GM12878 (cell line): ENCODE measurements at regions not wholly inside any gene's neighbourhood (a gene's known extent, or its start where the extent isn't known, plus 50 kb on each side); places are given as distances from the start of the nearest gene placed in this dataset.

Experiments
- ATAC-seq: fragments of 200-7000 bp; cut with Tn5 transposase; 3 replicates; pipeline ENCODE4 v1.9.1; 2020; ENCODE audit warnings: mild to moderate bottlenecking, moderate library complexity
- BruUV-seq: library from RNA; stranded (reverse); fragments of 400-500 nt; replicated peaks from 2 replicates; lab custom pipeline; 2021; lab: Mats Ljungman, UMichigan
- CTCF ChIA-PET: fragments of 300-600 bp; sonication (Branson Sonifier 250); formaldehyde crosslinking; extraction: SDS; loops from one replicate; lab custom pipeline; 2021; ENCODE audit warnings: inconsistent platforms; lab: Yijun Ruan, JAX
- POLR2A ChIA-PET: fragments of 350-600 bp; formaldehyde crosslinking; extraction: SDS; loops from one replicate; lab custom pipeline; 2021; ENCODE audit warnings: inconsistent platforms; lab: Charles Lee
- RAD21 ChIA-PET: fragments of 300-600 bp; sonication (Branson Sonifier 250); formaldehyde crosslinking; loops from one replicate; lab custom pipeline; 2023; ENCODE audit warnings: antibody characterized with exemption; ENCODE audit not compliant: unreplicated experiment; lab: Charles Lee
- SMC1A ChIA-PET: fragments of 300-600 bp; sonication (Branson Sonifier 250); formaldehyde crosslinking; loops from one replicate; lab custom pipeline; 2023; ENCODE audit not compliant: unreplicated experiment, uncharacterized antibody; lab: Charles Lee
- DNase-seq: peaks from one replicate; pipeline ENCODE4 v3.0.0-alpha.2; 2011; ENCODE audit warnings: low read depth, low spot score
- FAIRE-seq: peaks from 3 replicates; lab custom pipeline; 2011; peaks lifted over from hg19 to GRCh38; lab: Jason Lieb, UNC
- H2AFZ ChIP-seq: 2 replicates; pipeline ENCODE4 v1.6.0; 2011; ENCODE audit warnings: low read depth, low read length, control low read depth; ENCODE audit not compliant: control insufficient read depth
- H3K27ac ChIP-seq: 2 replicates; pipeline ENCODE4 v1.5.1; 2011; ENCODE audit warnings: control low read depth; ENCODE audit not compliant: control insufficient read depth, insufficient read depth
- H3K27me3 ChIP-seq, 2 experiments: replicated peaks in 1 of 2; 2 replicates each; pipeline versions ENCODE4 v1.6.0 to v1.6.1; 2011; ENCODE audit warnings: low read length in 1 of 2; ENCODE audit not compliant: control insufficient read depth in 2 of 2, insufficient read depth in 2 of 2
- H3K36me3 ChIP-seq, 2 experiments: 2 replicates each; pipeline ENCODE4 v1.5.1; 2011; ENCODE audit warnings: low read length in 1 of 2; ENCODE audit not compliant: control insufficient read depth in 2 of 2, insufficient read depth in 2 of 2
- H3K4me1 ChIP-seq: 2 replicates; pipeline ENCODE4 v1.6.1; 2011; ENCODE audit warnings: mild to moderate bottlenecking, low read length, moderate library complexity, mixed read lengths; ENCODE audit not compliant: control insufficient read depth, insufficient read depth
- H3K4me2 ChIP-seq: 2 replicates; pipeline ENCODE4 v1.6.0; 2011; ENCODE audit warnings: control low read depth; ENCODE audit not compliant: control insufficient read depth, insufficient read depth
- H3K4me3 ChIP-seq: fragments of 200-600 bp; sonication (generic); 2 replicates; pipeline ENCODE4 v1.5.1; 2016
- H3K79me2 ChIP-seq: 2 replicates; pipeline ENCODE4 v1.6.0; 2011; ENCODE audit warnings: low read length; ENCODE audit not compliant: control insufficient read depth, insufficient read depth
- H3K9ac ChIP-seq: 2 replicates; pipeline ENCODE4 v1.8.0; 2011; ENCODE audit warnings: low read length, control low read depth, mixed read lengths; ENCODE audit not compliant: control insufficient read depth, insufficient read depth
- H3K9me3 ChIP-seq: replicated peaks from 3 replicates; pipeline ENCODE4 v1.5.1; 2011; ENCODE audit warnings: mild to moderate bottlenecking, low read length; ENCODE audit not compliant: control insufficient read depth, insufficient read depth
- H4K20me1 ChIP-seq: 2 replicates; pipeline ENCODE4 v1.6.0; 2011; ENCODE audit not compliant: control insufficient read depth, insufficient read depth
- IRF4 ChIP-seq: IDR thresholded peaks from 2 replicates; pipeline ENCODE4 v1.6.1; 2011; ENCODE audit warnings: low read depth, low read length
- JUNB ChIP-seq: IDR thresholded peaks from 2 replicates; pipeline ENCODE4 v1.6.1; 2016; ENCODE audit warnings: antibody characterized with exemption, mild to moderate bottlenecking
- WGBS: methylation state at CpG from one replicate; pipeline ENCODE4 v1.1.6; 2016; ENCODE audit warnings: low lambda C conversion rate; ENCODE audit not compliant: insufficient replicate concordance, insufficient coverage; ENCODE audit errors: missing lambda C conversion rate; 5-methylcytosine and 5-hydroxymethylcytosine counted together
- in situ Hi-C: fragments of 300-500 bp; cut with MboI; formaldehyde crosslinking; loops from 9 replicates; pipeline ENCODE4 v1.14.3; 2018; ENCODE audit warnings: mixed read lengths
- intact Hi-C: fragments of 100-400 bp; cut with micrococcal nuclease; formaldehyde crosslinking; loops from one replicate; pipeline ENCODE4 v1.14.2; 2022; ENCODE audit not compliant: unreplicated experiment
- TF ChIP-seq, protein P1 (sequence below): fragments of 450-650 bp; IDR thresholded peaks from 2 replicates; pipeline ENCODE4 v1.6.1; 2014; ENCODE audit warnings: mild to moderate bottlenecking

DNA sequence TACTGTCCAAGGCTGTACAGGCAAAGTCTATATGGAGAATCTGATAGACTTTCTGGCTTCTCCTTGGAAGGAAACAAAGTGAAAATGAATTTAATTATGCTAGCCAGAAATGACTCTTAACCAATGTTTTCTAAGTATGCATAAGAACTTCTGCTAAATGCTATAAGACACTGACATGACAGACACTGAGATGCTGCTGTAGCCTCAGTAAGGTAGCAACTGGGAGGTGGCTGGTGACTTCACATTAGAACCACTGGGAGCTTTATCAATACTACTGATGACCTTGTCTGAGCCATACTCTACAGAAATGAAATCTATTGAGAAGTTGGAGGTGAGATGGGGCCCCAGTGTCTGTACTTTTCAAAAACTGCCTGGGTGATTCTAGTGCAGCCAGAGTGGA, 188.6 kb downstream of the ZNF365 start:
- Histone ChIP-seq H3K27me3 (peaks cover 0 to 5% of the 10 kb centered on the region in 2 experiments; a peak in 3 of 4 replicates), H3K27ac (no peak overlapping the region), H3K4me1 (no peaks in the 10 kb centered on the region; the same call in 1 of the 2 replicates), H3K9me3 (no peaks in the 10 kb centered on the region), H3K4me3 (no peak overlapping the region), H3K4me2 (no peak overlapping the region), H2AFZ (no peak overlapping the region), H3K36me3 (no peaks in the 10 kb centered on the region), H4K20me1 (no peaks in the 10 kb centered on the region), H3K79me2 (no peaks in the 10 kb centered on the region), H3K9ac (no peak overlapping the region)
- no peak for FAIRE-seq
- POLR2A ChIA-PET = no interaction called here
- CTCF ChIA-PET = interaction anchor here (1.0 to 4.0 kb wide), 5 partner anchors 8 to 119 kb away, joined by 3 to 19 read pairs (median 4); no protein-coding TSS in a partner anchor
- ATAC-seq = peak; percentile 20; the same call in 2 of the 3 replicates
- SMC1A ChIA-PET = interaction anchor here (0.7 to 4.8 kb wide), 11 partner anchors 8 to 595 kb away, joined by 3 to 27 read pairs (median 3); no protein-coding TSS in a partner anchor
- no TSS peak for BruUV-seq
- RAD21 ChIA-PET = interaction anchor here (1.1 to 3.6 kb wide), 3 partner anchors 19 to 1157 kb away, joined by 3 to 18 read pairs (median 4); no protein-coding TSS in a partner anchor
- DNase-seq = no peak
- in situ Hi-C loops = no loop called here
- intact Hi-C loops = no loop called here
- TF ChIP-seq, protein P1, sequence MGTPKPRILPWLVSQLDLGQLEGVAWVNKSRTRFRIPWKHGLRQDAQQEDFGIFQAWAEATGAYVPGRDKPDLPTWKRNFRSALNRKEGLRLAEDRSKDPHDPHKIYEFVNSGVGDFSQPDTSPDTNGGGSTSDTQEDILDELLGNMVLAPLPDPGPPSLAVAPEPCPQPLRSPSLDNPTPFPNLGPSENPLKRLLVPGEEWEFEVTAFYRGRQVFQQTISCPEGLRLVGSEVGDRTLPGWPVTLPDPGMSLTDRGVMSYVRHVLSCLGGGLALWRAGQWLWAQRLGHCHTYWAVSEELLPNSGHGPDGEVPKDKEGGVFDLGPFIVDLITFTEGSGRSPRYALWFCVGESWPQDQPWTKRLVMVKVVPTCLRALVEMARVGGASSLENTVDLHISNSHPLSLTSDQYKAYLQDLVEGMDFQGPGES = no peak

DNA sequence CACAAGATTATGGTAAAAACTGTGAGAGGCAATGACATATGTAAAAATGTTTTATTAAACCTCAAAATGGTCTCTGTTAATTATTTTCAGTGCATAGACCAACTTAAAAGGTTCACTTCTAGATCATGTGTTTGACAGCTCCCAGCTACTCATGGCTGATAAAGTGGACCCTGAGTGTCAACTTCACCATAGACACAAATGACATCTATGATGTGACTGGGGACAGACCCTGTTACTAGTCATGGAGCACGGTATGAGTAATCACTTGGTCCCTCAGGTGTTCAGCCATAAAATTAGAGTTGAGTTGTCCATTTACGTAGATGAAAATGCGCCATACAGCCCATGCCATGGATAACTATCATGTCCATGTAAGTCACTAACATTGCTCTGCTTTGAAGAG, 199.8 kb downstream of the ZNF365 start:
- TF ChIP-seq IRF4 (no peak), JUNB (peak; percentile 29; the same call in 1 of the 2 replicates)
- TF ChIP-seq, all 136 proteins: peak for 1

More for the DNA sequence above, 199.8 kb downstream of the ZNF365 start:
- peaks cover 2 to 3% of the 10 kb centered on the region in 2 experiments; a peak in 3 of 4 replicates for H3K27me3 ChIP-seq
- no peaks in the 10 kb centered on the region for H4K20me1 ChIP-seq
- ChIA-PET CTCF (interaction anchor here (0.8 to 1.6 kb wide), 6 partner anchors 10 to 245 kb away, joined by 3 to 5 read pairs (median 4); no protein-coding TSS in a partner anchor), RAD21 (interaction anchor here (1.2 to 1.6 kb wide), 4 partner anchors 9 to 82 kb away, joined by 3 to 4 read pairs (median 4); no protein-coding TSS in a partner anchor), SMC1A (interaction anchor here (1.0 to 2.1 kb wide), 3 partner anchors 8 to 47 kb away, joined by 3 to 9 read pairs (median 3); no protein-coding TSS in a partner anchor), POLR2A (interaction anchor here (0.5 to 0.8 kb wide), 2 partner anchors 12 to 584 kb away, joined by 3 read pairs; no protein-coding TSS in a partner anchor)
- H3K79me2 ChIP-seq = no peaks in the 10 kb centered on the region
- H3K27ac ChIP-seq = no peak overlapping the region
- WGBS = 29% methylated on average over 3 of the region's 3 CpGs
- peak; percentile 49 for ATAC-seq
- no peak overlapping the region for H3K4me3 ChIP-seq
- no peak for DNase-seq
- H3K9me3 ChIP-seq = no peaks in the 10 kb centered on the region
- in situ Hi-C loops (no loop called here), intact Hi-C loops (no loop called here)
- no peak for FAIRE-seq
- no peak overlapping the region for H3K9ac ChIP-seq
- H2AFZ ChIP-seq = no peak overlapping the region
- no peaks in the 10 kb centered on the region for H3K4me1 ChIP-seq
- H3K36me3 ChIP-seq = no peaks in the 10 kb centered on the region
- no peak overlapping the region for H3K4me2 ChIP-seq
- BruUV-seq = no TSS peak
